ENCODE measurements at regions not wholly inside any gene's neighbourhood (a gene's known extent, or its start where the extent isn't known, plus 50 kb on each side); places are given as distances from the start of the nearest gene placed in this dataset.

GRCh38 chrY:7308816-7309215 lies 397.3 kb upstream of the AMELY start:
- TF ChIP-seq POLR2A (IDR thresholded peaks at IDR 0.05) (no peak), CTCF (IDR thresholded peaks at IDR 0.05) (no peak)
